LNCaP clone FGC (cell line): ENCODE measurements at regions not wholly inside any gene's neighbourhood (a gene's known extent, or its start where the extent isn't known, plus 50 kb on each side); places are given as distances from the start of the nearest gene placed in this dataset.

ENCODE experiments used
- DNase-seq: peaks from one replicate; pipeline ENCODE4 v3.0.0-alpha.2; 2011; ENCODE audit warnings: low read depth
- H3K4me3 ChIP-seq: 2 replicates; pipeline ENCODE4 v1.5.1; 2011; ENCODE audit warnings: mild to moderate bottlenecking, low read depth, low read length, control low read depth
- CTCF ChIP-seq: IDR thresholded peaks from 2 replicates; pipeline ENCODE4 v1.5.1; 2012; ENCODE audit warnings: mild to moderate bottlenecking; ENCODE audit not compliant: control insufficient read depth, insufficient read depth; ENCODE audit errors: extremely low read depth

- TF ChIP-seq CTCF, result no peak
- DNase-seq, result no peak
Measured at GRCh38 chr6:88311561-88311960, 145.4 kb upstream of the CNR1 start.

GRCh38 chr6:88304520-88304919, 138.4 kb upstream of the CNR1 start:
- TF ChIP-seq CTCF, result no peak
- DNase-seq, result no peak

More at GRCh38 chr6:88311561-88311960, 145.4 kb upstream of the CNR1 start:
- no peak overlapping the region for H3K4me3 ChIP-seq

GRCh38 chr6:88302769-88303225, 136.7 kb upstream of the CNR1 start:
- DNase-seq, result no peak
- no peak overlapping the region for H3K4me3 ChIP-seq
- no peak for TF ChIP-seq CTCF

More at GRCh38 chr6:88304520-88304919, 138.4 kb upstream of the CNR1 start:
- no peak overlapping the region for H3K4me3 ChIP-seq

GRCh38 chr6:88301888-88302768, 136.0 kb upstream of the CNR1 start:
- no peak overlapping the region for H3K4me3 ChIP-seq
- DNase-seq, result no peak
- TF ChIP-seq CTCF, result no peak

- H3K4me3 ChIP-seq, result no peak overlapping the region
- no peak for TF ChIP-seq CTCF
- DNase-seq, result no peak
Measured at GRCh38 chr6:88301256-88301655, 135.1 kb upstream of the CNR1 start.

GRCh38 chr6:88298066-88298845, 132.1 kb upstream of the CNR1 start:
- no peak for DNase-seq
- TF ChIP-seq CTCF, result no peak
- no peak overlapping the region for H3K4me3 ChIP-seq
